Activated T-helper 17 cell treated with anti-CD3 and anti-CD28 coated beads, Interleukin-2, amount 50 U/mL, for 72 hours (primary cell): ENCODE measurements at regions not wholly inside any gene's neighbourhood (a gene's known extent, or its start where the extent isn't known, plus 50 kb on each side); places are given as distances from the start of the nearest gene placed in this dataset.

Experiments used
- ATAC-seq: fragments of 150-1000 bp; cut with Tn5 transposase; replicated peaks from 2 replicates; pipeline ENCODE4 v1.10.0; 2021; ENCODE audit warnings: mild to moderate bottlenecking, moderate library complexity
- H3K27ac Mint-ChIP-seq: one replicate; pipeline ENCODE4 v1.8.0; 2022; ENCODE audit warnings: mixed read lengths
- H3K27me3 Mint-ChIP-seq: one replicate; pipeline ENCODE4 v1.8.0; 2022; ENCODE audit warnings: mixed read lengths
- H3K36me3 Mint-ChIP-seq: one replicate; pipeline ENCODE4 v1.8.0; 2022; ENCODE audit warnings: low read depth, mild to moderate bottlenecking, mixed read lengths
- H3K4me1 Mint-ChIP-seq: one replicate; pipeline ENCODE4 v1.8.0; 2022; ENCODE audit warnings: mixed read lengths
- H3K4me3 Mint-ChIP-seq: one replicate; pipeline ENCODE4 v1.8.0; 2022; ENCODE audit warnings: mild to moderate bottlenecking, mixed read lengths
- H3K9me3 Mint-ChIP-seq: one replicate; pipeline ENCODE4 v1.8.0; 2022; ENCODE audit warnings: mixed read lengths

DNA sequence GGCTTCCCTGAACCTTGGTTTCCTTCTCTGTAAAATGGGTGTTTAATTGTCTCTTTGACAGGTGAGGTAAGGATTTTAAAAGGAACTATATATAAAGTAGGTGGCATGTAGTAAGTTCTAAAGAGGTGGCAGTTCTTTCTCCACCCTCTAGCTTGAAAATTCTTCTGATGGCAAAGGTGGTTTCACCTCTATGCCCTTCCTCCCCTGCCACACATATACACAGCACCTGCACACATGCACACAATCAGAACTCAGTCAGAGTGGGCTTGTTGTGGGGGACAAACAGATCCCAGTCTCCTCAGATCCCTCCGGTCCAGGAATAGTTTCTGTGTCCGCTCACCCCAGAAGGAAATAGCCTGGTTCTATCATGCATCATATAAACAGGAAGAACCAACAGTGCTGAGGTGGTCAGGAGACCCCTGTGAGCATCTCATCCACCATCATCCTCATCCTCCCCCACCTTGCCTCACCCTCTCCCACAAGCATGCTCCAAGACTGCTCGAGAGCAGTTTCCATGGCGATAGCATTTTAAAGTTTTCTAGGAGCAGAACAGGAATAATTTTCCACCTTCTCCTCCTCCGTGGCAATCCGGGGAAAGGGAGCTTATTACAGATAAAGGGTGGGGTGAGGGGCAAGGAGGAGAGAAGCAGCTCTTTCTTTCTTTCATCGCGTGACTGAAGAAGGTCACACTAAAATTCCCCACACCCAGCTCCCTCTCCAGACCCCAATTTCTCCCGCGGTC, 123.6 kb downstream of the CHST1 start:
- Mint-ChIP-seq H3K4me1 (no peaks in the 10 kb centered on the region), H3K9me3 (no peaks in the 10 kb centered on the region), H3K36me3 (no peaks in the 10 kb centered on the region), H3K4me3 (no peak overlapping the region), H3K27me3 (peaks cover 8% of the 10 kb centered on the region), H3K27ac (no peak overlapping the region)
- no peak for ATAC-seq

DNA sequence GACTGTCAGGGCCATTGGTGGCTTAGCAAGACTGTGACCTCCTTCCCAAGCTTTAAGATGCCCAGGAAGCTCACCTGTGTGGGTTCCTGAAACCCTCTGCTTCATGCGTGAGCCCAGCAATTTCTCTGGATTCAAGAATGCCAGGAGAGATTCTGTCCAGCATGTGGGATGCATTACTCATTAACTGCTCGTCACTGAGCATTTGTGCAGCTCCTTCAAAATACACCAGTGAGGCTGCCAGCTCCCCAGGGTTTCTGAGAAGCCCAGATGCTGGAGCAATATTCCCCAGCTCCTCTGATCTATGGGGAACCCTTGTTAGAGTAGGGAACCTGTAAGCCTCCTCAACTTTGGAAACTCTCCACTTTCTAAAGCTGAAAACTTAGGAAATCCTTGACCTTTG, 126.5 kb downstream of the CHST1 start:
- no peaks in the 10 kb centered on the region for H3K4me1 Mint-ChIP-seq
- no peaks in the 10 kb centered on the region for H3K36me3 Mint-ChIP-seq
- no peaks in the 10 kb centered on the region for H3K9me3 Mint-ChIP-seq
- no peak overlapping the region for H3K27ac Mint-ChIP-seq
- no peak overlapping the region for H3K4me3 Mint-ChIP-seq
- H3K27me3 Mint-ChIP-seq = peaks cover 8% of the 10 kb centered on the region
- no peak for ATAC-seq

DNA sequence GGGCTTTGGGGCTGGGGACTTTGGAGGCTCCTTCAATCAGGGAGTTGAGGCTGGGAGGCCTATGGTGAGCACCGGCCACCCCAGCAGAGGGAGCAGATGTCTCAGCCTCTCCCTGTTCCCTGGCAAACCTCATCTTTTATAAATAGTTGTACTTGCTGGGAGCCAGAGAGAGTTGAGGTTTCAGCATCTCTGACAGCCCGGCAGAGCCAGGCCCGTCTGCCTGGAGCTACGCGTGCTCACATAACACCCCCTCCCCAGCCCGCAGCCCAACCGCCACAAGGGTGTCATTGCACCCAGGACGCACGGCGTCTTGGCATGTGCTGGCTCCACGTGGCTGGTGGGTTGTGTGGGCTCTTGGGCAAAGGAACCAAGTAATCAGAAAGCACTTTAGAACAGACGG, 127.1 kb downstream of the CHST1 start:
- Mint-ChIP-seq H3K9me3 (no peaks in the 10 kb centered on the region), H3K4me3 (no peak overlapping the region), H3K4me1 (no peaks in the 10 kb centered on the region), H3K27me3 (peaks cover 9% of the 10 kb centered on the region), H3K36me3 (no peaks in the 10 kb centered on the region), H3K27ac (no peak overlapping the region)
- ATAC-seq = no peak

DNA sequence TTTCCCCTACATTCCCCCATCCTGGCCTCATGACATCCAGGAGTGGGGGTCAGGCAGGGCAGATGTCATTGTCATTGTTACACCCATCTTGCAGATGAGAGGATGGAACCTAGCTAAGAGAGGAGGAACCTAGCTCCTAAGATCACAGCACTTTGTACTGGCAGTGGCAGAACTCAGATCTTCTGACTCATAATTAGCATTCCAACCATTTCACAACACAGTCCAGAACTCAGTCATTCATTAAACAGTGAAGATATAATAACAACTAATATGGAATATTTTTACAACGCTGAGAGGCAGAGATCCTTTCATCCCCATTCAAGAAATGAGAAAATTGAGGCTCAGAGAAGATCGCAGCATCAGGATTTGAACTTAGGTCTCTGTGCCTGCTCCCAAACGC, 127.8 kb downstream of the CHST1 start:
- Mint-ChIP-seq H3K9me3 (no peaks in the 10 kb centered on the region), H3K36me3 (no peaks in the 10 kb centered on the region), H3K4me1 (no peaks in the 10 kb centered on the region), H3K27me3 (peaks cover 10% of the 10 kb centered on the region), H3K27ac (no peak overlapping the region), H3K4me3 (no peak overlapping the region)
- ATAC-seq = no peak

DNA sequence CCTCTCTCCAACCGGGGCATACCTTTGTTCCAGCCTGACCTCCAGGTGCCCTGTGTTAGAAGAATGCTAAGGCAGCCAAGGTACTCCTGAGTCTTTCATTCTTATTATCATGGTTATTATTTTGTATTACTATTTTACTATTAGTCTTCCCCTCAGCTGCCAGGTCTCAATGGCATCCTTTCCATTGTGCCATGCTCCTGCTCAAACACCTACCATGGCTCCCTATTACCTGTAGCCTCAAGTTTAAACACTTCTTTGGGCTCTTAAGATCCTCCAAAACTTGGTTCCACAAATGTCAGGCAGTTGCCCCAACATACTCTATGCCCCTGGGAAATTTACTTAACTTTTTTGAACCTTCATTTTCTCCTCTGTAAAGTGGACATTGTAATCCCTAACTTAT, 130.4 kb downstream of the CHST1 start:
- ATAC-seq = no peak
- Mint-ChIP-seq H3K9me3 (no peaks in the 10 kb centered on the region), H3K36me3 (no peaks in the 10 kb centered on the region), H3K27ac (no peak overlapping the region), H3K4me3 (no peak overlapping the region), H3K4me1 (no peaks in the 10 kb centered on the region), H3K27me3 (peaks cover 14% of the 10 kb centered on the region)

DNA sequence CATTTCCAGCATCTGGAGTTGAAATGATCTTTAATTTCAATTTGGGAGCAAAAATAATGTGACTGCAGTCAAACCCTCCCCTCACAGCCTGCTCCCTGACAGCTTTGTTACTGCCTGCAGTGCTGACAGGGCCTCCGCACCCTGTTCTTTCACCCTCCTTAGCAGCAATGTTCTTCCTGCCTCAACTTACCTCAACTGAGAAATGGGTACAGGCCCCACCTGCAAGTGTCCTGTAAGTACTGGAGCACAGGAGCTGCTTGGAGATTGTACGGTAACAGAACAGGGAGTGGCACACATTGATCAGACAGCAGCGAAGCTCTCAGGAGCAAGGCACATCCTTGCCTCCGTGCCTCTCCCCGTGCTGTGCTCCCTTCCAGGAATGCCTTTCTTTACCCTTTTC, 131.3 kb downstream of the CHST1 start:
- Mint-ChIP-seq H3K27ac (no peak overlapping the region), H3K36me3 (no peaks in the 10 kb centered on the region), H3K27me3 (peaks cover 14% of the 10 kb centered on the region), H3K4me3 (no peak overlapping the region), H3K4me1 (no peaks in the 10 kb centered on the region), H3K9me3 (no peaks in the 10 kb centered on the region)
- ATAC-seq = no peak

- no peak overlapping the region for H3K27ac Mint-ChIP-seq
- no peak for ATAC-seq
- peaks cover 15% of the 10 kb centered on the region for H3K27me3 Mint-ChIP-seq
- H3K4me1 Mint-ChIP-seq = no peaks in the 10 kb centered on the region
- H3K4me3 Mint-ChIP-seq = no peak overlapping the region
- H3K36me3 Mint-ChIP-seq = no peaks in the 10 kb centered on the region
- H3K9me3 Mint-ChIP-seq = no peaks in the 10 kb centered on the region
Observed at GRCh38 chr11:45532546-45532945, 132.9 kb downstream of the CHST1 start.

DNA sequence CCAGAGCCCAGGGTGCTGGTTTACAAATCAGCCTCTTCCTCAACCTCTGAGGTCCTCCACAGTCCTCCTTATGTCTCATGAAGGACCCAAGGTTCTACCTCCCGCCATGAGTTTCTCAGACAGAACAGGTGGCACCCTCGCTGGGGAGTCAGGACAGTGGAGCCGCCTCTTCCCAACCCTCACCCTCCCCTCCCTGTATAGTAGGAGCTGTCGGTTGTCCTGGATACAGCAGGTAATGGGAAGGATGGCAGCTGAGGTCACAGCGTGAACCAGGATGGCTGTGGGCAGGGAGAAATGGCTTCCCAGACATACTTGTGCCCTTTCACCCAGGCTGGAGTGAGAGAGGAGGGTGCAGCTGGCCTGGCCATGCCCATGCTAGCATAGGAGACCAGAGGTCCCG, 134.6 kb downstream of the CHST1 start:
- H3K9me3 Mint-ChIP-seq = no peaks in the 10 kb centered on the region

DNA sequence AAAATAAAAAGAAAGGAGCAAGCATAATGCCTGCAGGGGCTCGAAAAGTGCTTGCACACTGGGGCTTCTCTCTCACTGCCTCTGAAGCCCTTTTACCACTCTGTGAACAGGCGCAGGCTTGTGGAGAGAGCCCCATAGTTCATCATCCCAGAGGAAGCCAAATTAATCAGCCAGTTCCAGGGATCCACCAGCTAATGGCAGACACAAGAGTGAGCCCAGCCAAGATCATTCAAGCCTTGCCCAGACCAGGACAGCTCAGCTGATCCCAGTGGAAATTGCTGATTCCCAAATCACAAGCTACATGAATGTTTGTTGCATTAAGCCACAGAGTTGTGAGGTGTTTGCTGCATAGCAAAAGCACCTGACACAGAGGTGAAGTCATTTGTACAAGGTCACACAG, 135.3 kb downstream of the CHST1 start:
- ATAC-seq = no peak
- Mint-ChIP-seq H3K36me3 (no peaks in the 10 kb centered on the region), H3K4me1 (no peaks in the 10 kb centered on the region), H3K27ac (no peak overlapping the region), H3K27me3 (peaks cover 13% of the 10 kb centered on the region), H3K4me3 (no peak overlapping the region), H3K9me3 (no peaks in the 10 kb centered on the region)

More for the DNA sequence above, 134.6 kb downstream of the CHST1 start:
- peaks cover 13% of the 10 kb centered on the region for H3K27me3 Mint-ChIP-seq
- H3K36me3 Mint-ChIP-seq = no peaks in the 10 kb centered on the region
- H3K27ac Mint-ChIP-seq = no peak overlapping the region
- no peak overlapping the region for H3K4me3 Mint-ChIP-seq
- no peaks in the 10 kb centered on the region for H3K4me1 Mint-ChIP-seq
- no peak for ATAC-seq

- Mint-ChIP-seq H3K27me3 (peaks cover 13% of the 10 kb centered on the region), H3K9me3 (peaks cover 3% of the 10 kb centered on the region), H3K4me3 (no peak overlapping the region), H3K4me1 (no peaks in the 10 kb centered on the region), H3K27ac (peak overlapping the region; percentile 56), H3K36me3 (no peaks in the 10 kb centered on the region)
- no peak for ATAC-seq
Observed at GRCh38 chr11:45528435-45528834, 137.0 kb downstream of the CHST1 start.

GRCh38 chr11:45527898-45528297, 137.5 kb downstream of the CHST1 start:
- Mint-ChIP-seq H3K27me3 (peaks cover 8% of the 10 kb centered on the region), H3K4me1 (no peaks in the 10 kb centered on the region), H3K27ac (peak overlapping the region; percentile 56), H3K4me3 (no peak overlapping the region), H3K36me3 (no peaks in the 10 kb centered on the region), H3K9me3 (peaks cover 3% of the 10 kb centered on the region)
- peak; percentile 68 for ATAC-seq

- H3K4me3 Mint-ChIP-seq = no peak overlapping the region
- peaks cover 7% of the 10 kb centered on the region for H3K27me3 Mint-ChIP-seq
- no peaks in the 10 kb centered on the region for H3K36me3 Mint-ChIP-seq
- peaks cover 10% of the 10 kb centered on the region for H3K9me3 Mint-ChIP-seq
- no peak overlapping the region for H3K27ac Mint-ChIP-seq
- no peak for ATAC-seq
- H3K4me1 Mint-ChIP-seq = no peaks in the 10 kb centered on the region
Observed at GRCh38 chr11:45525393-45525792, 140.0 kb downstream of the CHST1 start.

DNA sequence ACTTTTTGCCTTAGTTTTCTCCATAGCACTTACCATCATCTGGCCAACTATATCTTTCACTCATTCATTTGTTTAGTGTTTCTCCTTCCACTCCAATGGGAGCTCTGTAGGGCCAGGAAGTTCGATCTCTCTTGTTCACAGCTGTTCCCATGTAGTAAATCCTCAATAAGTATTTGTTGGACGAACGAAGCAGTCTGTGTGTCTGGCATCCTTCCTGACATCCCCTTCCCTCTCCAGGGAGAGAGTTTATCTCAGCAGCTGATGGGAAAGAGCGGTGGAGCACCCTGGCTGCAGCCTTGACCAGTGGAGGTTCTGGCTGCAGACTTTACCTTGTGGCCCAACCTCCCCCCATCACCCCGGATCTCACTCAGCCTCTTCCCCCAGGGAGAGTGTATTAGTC, 141.7 kb downstream of the CHST1 start:
- Mint-ChIP-seq H3K4me3 (no peak overlapping the region), H3K27me3 (peaks cover 7% of the 10 kb centered on the region), H3K36me3 (no peaks in the 10 kb centered on the region), H3K4me1 (no peaks in the 10 kb centered on the region), H3K27ac (no peak overlapping the region), H3K9me3 (peaks cover 10% of the 10 kb centered on the region)
- ATAC-seq = no peak

DNA sequence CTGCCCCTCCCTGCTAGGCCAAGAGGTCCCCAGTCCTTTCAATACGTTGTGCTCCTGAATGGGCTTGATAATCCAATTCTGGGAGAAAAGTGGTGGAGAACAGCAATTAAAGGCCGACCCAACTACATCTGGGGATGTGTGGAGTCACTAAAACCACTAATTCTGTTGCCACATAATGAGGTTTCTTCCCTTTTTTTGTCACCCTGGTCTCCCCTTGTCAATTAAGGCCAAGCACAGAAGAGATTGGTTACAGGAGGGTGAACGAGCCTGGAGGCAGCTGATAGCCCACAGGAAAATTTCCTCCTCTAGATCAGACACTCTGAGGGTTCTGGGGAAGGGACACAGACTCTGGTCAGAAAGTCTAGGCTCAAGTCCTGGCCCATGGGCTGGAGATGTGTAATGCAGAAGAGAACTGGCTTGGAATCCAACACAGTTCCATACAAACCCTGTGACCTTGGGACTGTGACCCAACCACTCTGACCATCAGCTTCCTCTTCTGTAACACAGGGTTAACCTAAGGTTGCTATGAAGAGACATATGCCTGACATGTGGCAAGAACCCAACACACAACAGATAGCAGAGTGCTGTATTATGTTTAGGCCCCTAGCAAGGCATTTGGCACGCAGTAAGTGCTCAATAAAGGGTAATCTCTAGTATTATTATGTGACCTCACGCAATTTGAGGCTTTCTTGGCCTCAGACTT, 146.4 kb downstream of the CHST1 start:
- H3K4me3 Mint-ChIP-seq = no peak overlapping the region
- H3K36me3 Mint-ChIP-seq = no peaks in the 10 kb centered on the region
- peaks cover 10% of the 10 kb centered on the region for H3K9me3 Mint-ChIP-seq
- H3K27me3 Mint-ChIP-seq = peaks cover 4% of the 10 kb centered on the region
- no peak for ATAC-seq
- H3K27ac Mint-ChIP-seq = no peak overlapping the region
- no peaks in the 10 kb centered on the region for H3K4me1 Mint-ChIP-seq

DNA sequence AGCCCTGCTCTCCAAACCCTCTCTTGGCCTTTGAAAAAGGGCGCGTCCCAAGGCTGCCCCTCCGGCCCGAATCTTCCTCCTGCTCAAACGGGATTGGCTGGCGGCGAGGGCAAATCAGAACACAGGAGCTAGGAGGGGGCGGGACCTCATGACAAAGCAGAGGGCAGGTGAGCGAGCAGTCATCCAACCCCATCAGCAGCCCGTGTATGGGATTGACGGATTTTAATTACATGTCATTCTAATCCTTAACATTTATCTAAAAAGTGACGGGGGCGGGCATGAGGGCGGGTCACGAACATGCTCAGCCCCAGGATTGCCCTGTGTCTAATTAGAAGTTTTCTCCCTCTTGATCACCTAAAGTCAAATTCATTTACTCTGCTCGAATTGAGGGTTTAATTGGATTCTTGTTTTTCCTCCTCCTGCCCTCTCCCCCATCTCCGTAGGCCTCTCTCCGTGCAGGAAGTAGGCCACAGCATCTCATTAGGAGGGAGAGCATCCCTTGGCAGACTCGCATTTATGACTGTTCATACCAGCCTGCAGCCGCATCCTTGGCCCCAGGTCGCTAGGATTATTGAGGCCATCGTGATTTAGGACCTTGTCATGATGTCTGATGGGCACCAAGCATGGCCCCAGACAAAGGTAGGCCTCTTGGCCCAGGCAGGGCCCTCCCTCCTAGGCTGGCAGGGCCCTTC, 147.1 kb downstream of the CHST1 start:
- no peaks in the 10 kb centered on the region for H3K36me3 Mint-ChIP-seq
- peaks cover 4% of the 10 kb centered on the region for H3K27me3 Mint-ChIP-seq
- ATAC-seq = no peak
- no peak overlapping the region for H3K4me3 Mint-ChIP-seq
- peaks cover 7% of the 10 kb centered on the region for H3K9me3 Mint-ChIP-seq
- no peak overlapping the region for H3K27ac Mint-ChIP-seq
- no peaks in the 10 kb centered on the region for H3K4me1 Mint-ChIP-seq
